Gastroesophageal sphincter (tissue), 4 donors: ENCODE measurements at regions not wholly inside any gene's neighbourhood (a gene's known extent, or its start where the extent isn't known, plus 50 kb on each side); places are given as distances from the start of the nearest gene placed in this dataset.

Source experiments
- ATAC-seq: fragments of 150-250 bp; one replicate; pipeline ENCODE4 v1.9.1; 2016; ENCODE audit warnings: mild to moderate bottlenecking, moderate library complexity
- H3K27ac ChIP-seq, 4 donors: fragments of 200-600 bp; sonication (generic) in 3 of 4; 1 replicate in 3 of 4; 2 replicates in 1 of 4; pipeline ENCODE4 v1.5.1; 2016 to 2019
- H3K27me3 ChIP-seq: fragments of 200-600 bp; sonication (generic); one replicate; pipeline ENCODE4 v1.5.1; 2019
- H3K36me3 ChIP-seq, 2 donors: fragments of 200-600 bp; sonication (generic); one replicate each; pipeline ENCODE4 v1.5.1; 2019; ENCODE audit warnings: control low read depth in 1 of 2
- H3K4me1 ChIP-seq, 3 donors: fragments of 200-600 bp; sonication (generic); 1 replicate in 2 of 3; 2 replicates in 1 of 3; pipeline ENCODE4 v1.5.1; 2016 to 2019; ENCODE audit warnings: control low read depth in 2 of 3
- H3K4me3 ChIP-seq, 2 donors: fragments of 200-600 bp; sonication (generic); one replicate each; pipeline ENCODE4 v1.5.1; 2019; ENCODE audit warnings: mild to moderate bottlenecking in 1 of 2, moderate library complexity in 1 of 2
- H3K9me3 ChIP-seq, 3 donors: fragments of 200-600 bp; sonication (generic); one replicate each; pipeline ENCODE4 v1.5.1; 2017 to 2019; ENCODE audit warnings: control low read depth in 2 of 3
- CTCF ChIP-seq, 4 experiments: fragments of 200-600 bp in 2 of 4; fragments of 450-650 bp in 2 of 4; sonication (generic) in 1 of 4; IDR thresholded peaks; one replicate each; pipeline ENCODE4 v1.5.1; 2017 to 2019; ENCODE audit warnings: antibody characterized with exemption in 4 of 4, mild to moderate bottlenecking in 2 of 4, moderate library complexity in 2 of 4
- EP300 ChIP-seq: sonication (generic); formaldehyde crosslinking; IDR thresholded peaks from one replicate; pipeline ENCODE4 v1.6.1; 2017; ENCODE audit warnings: antibody characterized with exemption, mild to moderate bottlenecking
- POLR2A ChIP-seq, 2 donors: fragments of 450-650 bp; IDR thresholded peaks; one replicate each; pipeline ENCODE4 v1.6.1; 2017; ENCODE audit warnings: antibody characterized with exemption in 2 of 2, mild to moderate bottlenecking in 2 of 2, moderate library complexity in 1 of 2
- POLR2AphosphoS5 ChIP-seq: sonication (generic); formaldehyde crosslinking; IDR thresholded peaks from one replicate; pipeline ENCODE4 v1.6.1; 2017; ENCODE audit warnings: antibody characterized with exemption
- WGBS, 2 donors: methylation state at CpG; one replicate each; pipeline ENCODE4 v1.1.5; 2018; ENCODE audit warnings: low coverage in 1 of 2; 5-methylcytosine and 5-hydroxymethylcytosine counted together

GRCh38 chr3:24773798-24774197, 279.1 kb upstream of the THRB start:
- WGBS, 2 donors: 19% methylated on average over 3 of the region's 4 CpGs; no CpG with 5 or more reads in 1 of the 2 donors
- H3K9me3 ChIP-seq: no peaks in the 10 kb centered on the region
- H3K4me3 ChIP-seq: no peak overlapping the region
- no peaks in the 10 kb centered on the region for H3K27me3 ChIP-seq
- H3K4me1 ChIP-seq: peaks cover 0 to 6% (median 3%) of the 10 kb centered on the region in 3 donors
- peak; percentile 64 to 80 (median 70) for TF ChIP-seq CTCF (IDR thresholded peaks at IDR 0.05)
- no peak for TF ChIP-seq POLR2AphosphoS5
- H3K27ac ChIP-seq: no peak overlapping the region
- H3K36me3 ChIP-seq: no peaks in the 10 kb centered on the region
- peak; percentile 60 for ATAC-seq

GRCh38 chr3:24780991-24781390, 286.3 kb upstream of the THRB start:
- H3K27me3 ChIP-seq: no peaks in the 10 kb centered on the region
- H3K4me3 ChIP-seq: no peak overlapping the region
- H3K27ac ChIP-seq: no peak overlapping the region
- TF ChIP-seq POLR2A (IDR thresholded peaks at IDR 0.05) (no peak), EP300 (no peak), POLR2AphosphoS5 (no peak), CTCF (IDR thresholded peaks at IDR 0.05) (no peak)
- H3K4me1 ChIP-seq: no peaks in the 10 kb centered on the region
- 92 to 93% methylated on average over 2 of the region's 2 CpGs for WGBS, 2 donors
- no peaks in the 10 kb centered on the region for H3K36me3 ChIP-seq
- H3K9me3 ChIP-seq: peaks cover 0 to 20% (median 0%) of the 10 kb centered on the region in 3 donors
- no peak for ATAC-seq

GRCh38 chr3:24781454-24781853, 286.8 kb upstream of the THRB start:
- TF ChIP-seq POLR2A (IDR thresholded peaks at IDR 0.05) (no peak), EP300 (no peak), POLR2AphosphoS5 (no peak), CTCF (IDR thresholded peaks at IDR 0.05) (no peak)
- no peak for ATAC-seq
- 87 to 97% methylated on average over 3 of the region's 3 CpGs for WGBS, 2 donors
- no peaks in the 10 kb centered on the region for H3K4me1 ChIP-seq
- H3K4me3 ChIP-seq: no peak overlapping the region
- H3K36me3 ChIP-seq: no peaks in the 10 kb centered on the region
- H3K9me3 ChIP-seq: peaks cover 0 to 20% (median 0%) of the 10 kb centered on the region in 3 donors
- no peak overlapping the region for H3K27ac ChIP-seq
- H3K27me3 ChIP-seq: no peaks in the 10 kb centered on the region

- Histone ChIP-seq H3K27ac (no peak overlapping the region), H3K4me3 (no peak overlapping the region), H3K4me1 (no peaks in the 10 kb centered on the region), H3K36me3 (no peaks in the 10 kb centered on the region), H3K9me3 (no peaks in the 10 kb centered on the region), H3K27me3 (no peaks in the 10 kb centered on the region)
- no peak for TF ChIP-seq CTCF (IDR thresholded peaks at IDR 0.05)
- TF ChIP-seq EP300: no peak
- TF ChIP-seq POLR2AphosphoS5: no peak
- no peak for TF ChIP-seq POLR2A (IDR thresholded peaks at IDR 0.05)
- 53 to 66% methylated on average over 3 to 5 of the region's 5 CpGs for WGBS, 2 donors
- ATAC-seq: no peak
Observed at GRCh38 chr3:24793896-24794295, 299.2 kb upstream of the THRB start.

GRCh38 chr3:24802614-24803013, 308.0 kb upstream of the THRB start:
- Histone ChIP-seq H3K4me3 (no peak overlapping the region), H3K36me3 (no peaks in the 10 kb centered on the region), H3K9me3 (no peaks in the 10 kb centered on the region), H3K27me3 (no peaks in the 10 kb centered on the region), H3K27ac (no peak overlapping the region), H3K4me1 (no peaks in the 10 kb centered on the region)
- 76 to 90% methylated on average over 2 of the region's 2 CpGs for WGBS, 2 donors
- ATAC-seq: no peak
- TF ChIP-seq EP300 (no peak), CTCF (IDR thresholded peaks at IDR 0.05) (no peak), POLR2A (IDR thresholded peaks at IDR 0.05) (no peak), POLR2AphosphoS5 (no peak)
